Breast epithelium (tissue), 3 donors: ENCODE measurements at regions not wholly inside any gene's neighbourhood (a gene's known extent, or its start where the extent isn't known, plus 50 kb on each side); places are given as distances from the start of the nearest gene placed in this dataset.

ENCODE experiments used
- CTCF ChIP-seq, 3 donors: fragments of 450-650 bp; IDR thresholded peaks; one replicate each; pipeline ENCODE4 v1.5.1; 2016 to 2017; ENCODE audit warnings: antibody characterized with exemption in 3 of 3, mild to moderate bottlenecking in 3 of 3, moderate library complexity in 3 of 3
- POLR2A ChIP-seq: fragments of 450-650 bp; IDR thresholded peaks from one replicate; pipeline ENCODE4 v1.6.1; 2016; ENCODE audit warnings: antibody characterized with exemption, mild to moderate bottlenecking, moderate library complexity

GRCh38 chr16:61364990-61365389 lies 671.2 kb downstream of the CDH8 start:
- TF ChIP-seq CTCF (IDR thresholded peaks at IDR 0.05) (no peak), POLR2A (no peak)
